ENCODE measurements at regions not wholly inside any gene's neighbourhood (a gene's known extent, or its start where the extent isn't known, plus 50 kb on each side); places are given as distances from the start of the nearest gene placed in this dataset.
A peak's percentile ranks its signal among the peaks of the same experiment; 100 is the strongest.

- Histone ChIP-seq H4K91ac (ENCODE audit: low read depth, low read length) (no peak overlapping the region), H3K9me3 (ENCODE audit: insufficient read depth, low read depth, low read length) (no peaks in the 10 kb centered on the region), H4K8ac (ENCODE audit: low read depth, low read length) (no peak overlapping the region), H2BK12ac (ENCODE audit: low read length) (no peak overlapping the region), H3K14ac (ENCODE audit: low read length) (no peak overlapping the region), H2AK5ac (ENCODE audit: low read length) (no peak overlapping the region), H3K23ac (ENCODE audit: low read length) (no peak overlapping the region), H4K12ac (ENCODE audit: low read depth, low read length) (no peak overlapping the region), H3K27ac (ENCODE audit: low read depth, low read length) (no peak overlapping the region), H2BK5ac (ENCODE audit: low read depth, low read length, poor library complexity) (no peak overlapping the region), H3K4me1 (ENCODE audit: control insufficient read depth in 1 of 2, insufficient read depth in 2 of 2, low read length in 2 of 2) (no peaks in the 10 kb centered on the region), H3K4me2 (ENCODE audit: low read length) (no peak overlapping the region), H2AFZ (ENCODE audit: insufficient read depth, low read length, poor library complexity) (no peak overlapping the region), H3K36me3 (ENCODE audit: control insufficient read depth in 1 of 2, insufficient read depth in 2 of 2, low read length in 2 of 2) (no peaks in the 10 kb centered on the region), H3K4me3 (ENCODE audit: low read depth, low read length) (no peak overlapping the region), H3K27me3 (ENCODE audit: insufficient read depth, low read length) (no peaks in the 10 kb centered on the region), H3K9ac (ENCODE audit: low read length) (no peak overlapping the region), H3K79me2 (ENCODE audit: control insufficient read depth, insufficient read depth, low read length, poor library complexity) (no peaks in the 10 kb centered on the region), H2BK120ac (ENCODE audit: insufficient read depth, low read length, poor library complexity) (no peak overlapping the region), H3K4ac (ENCODE audit: low read depth, low read length) (no peak overlapping the region), H3K18ac (ENCODE audit: low read length) (no peak overlapping the region), H3K79me1 (ENCODE audit: low read length) (no peaks in the 10 kb centered on the region)
- no CpG with 5 or more reads among the region's 3 CpGs for WGBS (ENCODE audit: extremely low coverage, insufficient coverage, insufficient read length)
- no peak for DNase-seq
Measured at GRCh38 chr6:93575495-93576267, 156.3 kb upstream of the EPHA7 start.

DNA sequence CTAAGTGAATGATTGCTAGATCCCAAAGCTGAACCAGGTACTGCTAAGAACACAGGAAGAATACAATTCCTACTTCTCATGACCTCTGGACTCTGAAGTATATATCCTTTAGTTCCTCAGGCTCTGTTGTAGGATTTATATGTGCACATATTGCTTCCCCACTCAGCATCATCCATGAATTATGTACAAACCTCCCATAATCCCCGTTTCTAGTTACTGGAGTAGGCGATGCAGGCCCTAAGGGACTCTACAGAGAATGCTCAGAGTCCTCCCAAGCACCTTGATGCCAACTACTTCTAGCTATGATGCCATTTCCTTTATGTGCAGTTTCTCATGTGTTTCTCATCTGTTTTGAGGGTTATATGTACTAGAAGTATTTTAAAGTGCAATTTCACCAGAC lies 154.9 kb upstream of the EPHA7 start:
- no peaks in the 10 kb centered on the region for H3K27me3 ChIP-seq (ENCODE audit: insufficient read depth, low read length)
- no peak overlapping the region for H3K4ac ChIP-seq (ENCODE audit: low read depth, low read length)
- no peak overlapping the region for H3K27ac ChIP-seq (ENCODE audit: low read depth, low read length)
- H3K23ac ChIP-seq (ENCODE audit: low read length) = no peak overlapping the region
- H2BK120ac ChIP-seq (ENCODE audit: insufficient read depth, low read length, poor library complexity) = no peak overlapping the region
- no CpG with 5 or more reads among the region's 2 CpGs for WGBS (ENCODE audit: extremely low coverage, insufficient coverage, insufficient read length)
- H3K18ac ChIP-seq (ENCODE audit: low read length) = no peak overlapping the region
- H2BK12ac ChIP-seq (ENCODE audit: low read length) = no peak overlapping the region
- H3K9me3 ChIP-seq (ENCODE audit: insufficient read depth, low read depth, low read length) = no peaks in the 10 kb centered on the region
- H3K14ac ChIP-seq (ENCODE audit: low read length) = no peak overlapping the region
- DNase-seq = no peak
- H4K12ac ChIP-seq (ENCODE audit: low read depth, low read length) = no peak overlapping the region
- H4K91ac ChIP-seq (ENCODE audit: low read depth, low read length) = no peak overlapping the region
- H3K4me1 ChIP-seq (ENCODE audit: control insufficient read depth in 1 of 2, insufficient read depth in 2 of 2, low read length in 2 of 2) = no peaks in the 10 kb centered on the region
- H3K4me3 ChIP-seq (ENCODE audit: low read depth, low read length) = no peak overlapping the region
- H3K9ac ChIP-seq (ENCODE audit: low read length) = no peak overlapping the region
- no peak overlapping the region for H2AFZ ChIP-seq (ENCODE audit: insufficient read depth, low read length, poor library complexity)
- H2AK5ac ChIP-seq (ENCODE audit: low read length) = no peak overlapping the region
- H2BK5ac ChIP-seq (ENCODE audit: low read depth, low read length, poor library complexity) = no peak overlapping the region
- no peaks in the 10 kb centered on the region for H3K36me3 ChIP-seq (ENCODE audit: control insufficient read depth in 1 of 2, insufficient read depth in 2 of 2, low read length in 2 of 2)
- no peaks in the 10 kb centered on the region for H3K79me1 ChIP-seq (ENCODE audit: low read length)
- H3K4me2 ChIP-seq (ENCODE audit: low read length) = no peak overlapping the region
- H3K79me2 ChIP-seq (ENCODE audit: control insufficient read depth, insufficient read depth, low read length, poor library complexity) = no peaks in the 10 kb centered on the region
- H4K8ac ChIP-seq (ENCODE audit: low read depth, low read length) = no peak overlapping the region

GRCh38 chr6:93571346-93571745 lies 152.0 kb upstream of the EPHA7 start:
- H3K4me2 ChIP-seq (ENCODE audit: low read length) = no peak overlapping the region
- H3K4me1 ChIP-seq (ENCODE audit: control insufficient read depth in 1 of 2, insufficient read depth in 2 of 2, low read length in 2 of 2) = peaks cover 0 to 4% of the 10 kb centered on the region in 2 experiments
- no CpG with 5 or more reads among the region's 1 CpG for WGBS (ENCODE audit: extremely low coverage, insufficient coverage, insufficient read length)
- DNase-seq = no peak
- no peak overlapping the region for H2AK5ac ChIP-seq (ENCODE audit: low read length)
- H4K8ac ChIP-seq (ENCODE audit: low read depth, low read length) = no peak overlapping the region
- no peak overlapping the region for H4K91ac ChIP-seq (ENCODE audit: low read depth, low read length)
- H3K9ac ChIP-seq (ENCODE audit: low read length) = no peak overlapping the region
- H2BK12ac ChIP-seq (ENCODE audit: low read length) = no peak overlapping the region
- H4K12ac ChIP-seq (ENCODE audit: low read depth, low read length) = no peak overlapping the region
- no peak overlapping the region for H3K27ac ChIP-seq (ENCODE audit: low read depth, low read length)
- no peak overlapping the region for H3K4me3 ChIP-seq (ENCODE audit: low read depth, low read length)
- no peak overlapping the region for H3K18ac ChIP-seq (ENCODE audit: low read length)
- no peak overlapping the region for H3K4ac ChIP-seq (ENCODE audit: low read depth, low read length)
- no peaks in the 10 kb centered on the region for H3K27me3 ChIP-seq (ENCODE audit: insufficient read depth, low read length)
- no peak overlapping the region for H3K23ac ChIP-seq (ENCODE audit: low read length)
- H2AFZ ChIP-seq (ENCODE audit: insufficient read depth, low read length, poor library complexity) = no peak overlapping the region
- H2BK5ac ChIP-seq (ENCODE audit: low read depth, low read length, poor library complexity) = no peak overlapping the region
- H3K9me3 ChIP-seq (ENCODE audit: insufficient read depth, low read depth, low read length) = no peaks in the 10 kb centered on the region
- no peaks in the 10 kb centered on the region for H3K79me1 ChIP-seq (ENCODE audit: low read length)
- H3K79me2 ChIP-seq (ENCODE audit: control insufficient read depth, insufficient read depth, low read length, poor library complexity) = no peaks in the 10 kb centered on the region
- H3K36me3 ChIP-seq (ENCODE audit: control insufficient read depth in 1 of 2, insufficient read depth in 2 of 2, low read length in 2 of 2) = no peaks in the 10 kb centered on the region
- no peak overlapping the region for H3K14ac ChIP-seq (ENCODE audit: low read length)
- H2BK120ac ChIP-seq (ENCODE audit: insufficient read depth, low read length, poor library complexity) = no peak overlapping the region

- Histone ChIP-seq H4K12ac (ENCODE audit: low read depth, low read length) (no peak overlapping the region), H3K27me3 (ENCODE audit: insufficient read depth, low read length) (no peaks in the 10 kb centered on the region), H3K27ac (ENCODE audit: low read depth, low read length) (peak overlapping the region; percentile 47), H4K8ac (ENCODE audit: low read depth, low read length) (no peak overlapping the region), H3K14ac (ENCODE audit: low read length) (no peak overlapping the region), H3K4me2 (ENCODE audit: low read length) (no peak overlapping the region), H3K4ac (ENCODE audit: low read depth, low read length) (no peak overlapping the region), H3K23ac (ENCODE audit: low read length) (no peak overlapping the region), H3K9me3 (ENCODE audit: insufficient read depth, low read depth, low read length) (no peaks in the 10 kb centered on the region), H2AK5ac (ENCODE audit: low read length) (no peak overlapping the region), H2BK5ac (ENCODE audit: low read depth, low read length, poor library complexity) (no peak overlapping the region), H3K79me2 (ENCODE audit: control insufficient read depth, insufficient read depth, low read length, poor library complexity) (no peaks in the 10 kb centered on the region), H4K91ac (ENCODE audit: low read depth, low read length) (no peak overlapping the region), H3K9ac (ENCODE audit: low read length) (no peak overlapping the region), H3K79me1 (ENCODE audit: low read length) (no peaks in the 10 kb centered on the region), H2BK120ac (ENCODE audit: insufficient read depth, low read length, poor library complexity) (no peak overlapping the region), H2AFZ (ENCODE audit: insufficient read depth, low read length, poor library complexity) (no peak overlapping the region), H3K4me1 (ENCODE audit: control insufficient read depth in 1 of 2, insufficient read depth in 2 of 2, low read length in 2 of 2) (peaks cover 0 to 4% of the 10 kb centered on the region in 2 experiments), H3K36me3 (ENCODE audit: control insufficient read depth in 1 of 2, insufficient read depth in 2 of 2, low read length in 2 of 2) (no peaks in the 10 kb centered on the region), H2BK12ac (ENCODE audit: low read length) (no peak overlapping the region), H3K4me3 (ENCODE audit: low read depth, low read length) (no peak overlapping the region), H3K18ac (ENCODE audit: low read length) (no peak overlapping the region)
- WGBS (ENCODE audit: extremely low coverage, insufficient coverage, insufficient read length) = no CpG with 5 or more reads among the region's 1 CpG
- peak in 1 of 2 donors; percentile 10 for DNase-seq
Measured at GRCh38 chr6:93568169-93568568, 148.8 kb upstream of the EPHA7 start.

All from trophoblast cell (in vitro differentiated cells and primary cell).